Endothelial cell of umbilical vein (primary cell): ENCODE measurements at regions not wholly inside any gene's neighbourhood (a gene's known extent, or its start where the extent isn't known, plus 50 kb on each side); places are given as distances from the start of the nearest gene placed in this dataset.

Experiments used
- BruUV-seq: library from RNA; stranded (reverse); fragments of 400-500 nt; replicated peaks from 2 replicates; lab custom pipeline; 2021; lab: Mats Ljungman, UMichigan
- CTCF ChIA-PET: fragments of 300-600, 350-600 bp; sonication (Branson Sonifier 250); formaldehyde crosslinking; loops from one replicate; lab custom pipeline; 2021; ENCODE audit warnings: antibody characterized with exemption, inconsistent platforms; lab: Charles Lee
- POLR2A ChIA-PET: fragments of 300-600, 350-600 bp; sonication (Branson Sonifier 250); formaldehyde crosslinking; loops from one replicate; lab custom pipeline; 2021; ENCODE audit warnings: antibody characterized with exemption, inconsistent platforms; lab: Charles Lee
- DNase-seq: peaks from one replicate; pipeline ENCODE4 v3.0.0-alpha.2; 2011; ENCODE audit warnings: low read depth, low spot score
- FAIRE-seq: peaks from 2 replicates; lab custom pipeline; 2011; peaks lifted over from hg19 to GRCh38; lab: Jason Lieb, UNC
- H2AFZ ChIP-seq: 2 replicates; pipeline ENCODE4 v1.6.0; 2012; ENCODE audit warnings: low read depth, low read length, control low read depth, inconsistent platforms
- H3K27ac ChIP-seq: 2 replicates; pipeline ENCODE4 v1.5.1; 2011; ENCODE audit warnings: low read depth, mild to moderate bottlenecking, control low read depth, low read length, moderate library complexity; ENCODE audit not compliant: insufficient read depth
- H3K27me3 ChIP-seq, 2 experiments: 2 replicates each; pipeline versions ENCODE4 v1.6.0 to v1.6.1; 2011; ENCODE audit warnings: low read length in 2 of 2, mixed read lengths in 1 of 2; ENCODE audit not compliant: control insufficient read depth in 2 of 2, insufficient read depth in 2 of 2
- H3K36me3 ChIP-seq, 2 experiments: 2 replicates in 1 of 2; 3 replicates in 1 of 2; pipeline ENCODE4 v1.5.1; 2011; ENCODE audit warnings: low read length in 2 of 2, mild to moderate bottlenecking in 1 of 2, moderate library complexity in 1 of 2; ENCODE audit not compliant: control insufficient read depth in 2 of 2, insufficient read depth in 2 of 2; ENCODE audit errors: extremely low read depth in 1 of 2
- H3K4me1 ChIP-seq: 3 replicates; pipeline ENCODE4 v1.5.1; 2011; ENCODE audit warnings: mild to moderate bottlenecking, low read length; ENCODE audit not compliant: control insufficient read depth, insufficient read depth; ENCODE audit errors: extremely low read depth
- H3K4me2 ChIP-seq: 2 replicates; pipeline ENCODE4 v1.6.1; 2011; ENCODE audit warnings: low read length, control low read depth, mixed read lengths; ENCODE audit not compliant: insufficient read depth
- H3K4me3 ChIP-seq, 3 experiments: fragments of 200-600 bp in 1 of 3; sonication (generic), shearing (Covaris generic) in 1 of 3; replicated peaks in 1 of 3; 2 replicates each; pipeline ENCODE4 v1.5.1; 2011 to 2016; ENCODE audit warnings: control low read depth in 3 of 3, low read length in 3 of 3, mild to moderate bottlenecking in 2 of 3, inconsistent platforms in 1 of 3, low read depth in 1 of 3, moderate library complexity in 1 of 3; ENCODE audit not compliant: insufficient read depth in 1 of 3
- H3K79me2 ChIP-seq: 2 replicates; pipeline ENCODE4 v1.6.0; 2012; ENCODE audit warnings: low read length, inconsistent platforms; ENCODE audit not compliant: control insufficient read depth, insufficient read depth
- H3K9ac ChIP-seq: replicated peaks from 2 replicates; pipeline ENCODE3; 2011; ENCODE audit warnings: low read length, control low read depth; ENCODE audit not compliant: insufficient read depth; ENCODE audit errors: extremely low read depth
- H3K9me1 ChIP-seq: replicated peaks from 3 replicates; pipeline ENCODE4 v1.6.0; 2011; ENCODE audit warnings: mild to moderate bottlenecking, low read length; ENCODE audit not compliant: control insufficient read depth, insufficient read depth; ENCODE audit errors: extremely low read depth
- H3K9me3 ChIP-seq: replicated peaks from 2 replicates; pipeline ENCODE4 v1.5.1; 2012; ENCODE audit warnings: low read length, inconsistent platforms; ENCODE audit not compliant: control insufficient read depth, insufficient read depth
- H4K20me1 ChIP-seq: replicated peaks from 2 replicates; pipeline ENCODE3; 2011; ENCODE audit warnings: mild to moderate bottlenecking, low read length; ENCODE audit not compliant: control insufficient read depth, insufficient read depth; ENCODE audit errors: extremely low read depth
- CTCF ChIP-seq, 2 donors: IDR thresholded peaks; 1 replicate in 1 of 2; 2 replicates in 1 of 2; pipeline ENCODE4 v1.5.1; 2011; ENCODE audit warnings: low read length in 2 of 2, mild to moderate bottlenecking in 2 of 2, moderate library complexity in 2 of 2, control low read depth in 1 of 2, inconsistent platforms in 1 of 2, low read depth in 1 of 2; ENCODE audit not compliant: insufficient read depth in 1 of 2; ENCODE audit errors: extremely low read depth in 1 of 2
- EZH2 ChIP-seq: IDR thresholded peaks from 2 replicates; pipeline ENCODE4 v1.6.1; 2012; ENCODE audit warnings: borderline replicate concordance, low read depth, mild to moderate bottlenecking, moderate library complexity, low read length, inconsistent platforms; ENCODE audit not compliant: severe bottlenecking
- FOS ChIP-seq: IDR thresholded peaks from 2 replicates; pipeline ENCODE4 v1.6.1; 2011; ENCODE audit warnings: mild to moderate bottlenecking, low read length, moderate library complexity, borderline replicate concordance; ENCODE audit not compliant: insufficient read depth
- GATA2 ChIP-seq: IDR thresholded peaks from 2 replicates; pipeline ENCODE4 v1.7.0; 2011; ENCODE audit warnings: low read depth, mild to moderate bottlenecking, moderate library complexity, mixed read lengths, low read length; ENCODE audit not compliant: insufficient read length, insufficient read depth
- JUN ChIP-seq: IDR thresholded peaks from 2 replicates; pipeline ENCODE4 v1.6.1; 2011; ENCODE audit warnings: borderline replicate concordance, low read depth; ENCODE audit not compliant: insufficient read length, insufficient read depth
- MAX ChIP-seq: IDR thresholded peaks from 2 replicates; pipeline ENCODE4 v1.6.1; 2011; ENCODE audit not compliant: insufficient read depth, insufficient read length
- MYC ChIP-seq: IDR thresholded peaks from one replicate; pipeline ENCODE4 v1.6.1; 2011; ENCODE audit warnings: mild to moderate bottlenecking, low read depth, low read length
- POLR2A ChIP-seq: IDR thresholded peaks from 2 replicates; pipeline ENCODE4 v1.6.1; 2012; ENCODE audit warnings: low read depth, mild to moderate bottlenecking, control low read depth, low read length
- POLR2AphosphoS5 ChIP-seq: IDR thresholded peaks from 2 replicates; pipeline ENCODE4 v1.6.1; 2012; ENCODE audit warnings: low read depth, mild to moderate bottlenecking, control low read depth, low read length, moderate library complexity; ENCODE audit not compliant: insufficient read depth
- dilution Hi-C: fragments of 300-500 bp; cut with MboI; formaldehyde crosslinking; loops from one replicate; pipeline ENCODE4 v1.15.0; 2019; ENCODE audit warnings: low sequenced_read_pairs; ENCODE audit not compliant: extremely low pct_ligation_motif_present
- intact Hi-C: fragments of 100-400 bp; cut with micrococcal nuclease; formaldehyde crosslinking; loops from one replicate; pipeline ENCODE4 v1.10.0; 2022

DNA sequence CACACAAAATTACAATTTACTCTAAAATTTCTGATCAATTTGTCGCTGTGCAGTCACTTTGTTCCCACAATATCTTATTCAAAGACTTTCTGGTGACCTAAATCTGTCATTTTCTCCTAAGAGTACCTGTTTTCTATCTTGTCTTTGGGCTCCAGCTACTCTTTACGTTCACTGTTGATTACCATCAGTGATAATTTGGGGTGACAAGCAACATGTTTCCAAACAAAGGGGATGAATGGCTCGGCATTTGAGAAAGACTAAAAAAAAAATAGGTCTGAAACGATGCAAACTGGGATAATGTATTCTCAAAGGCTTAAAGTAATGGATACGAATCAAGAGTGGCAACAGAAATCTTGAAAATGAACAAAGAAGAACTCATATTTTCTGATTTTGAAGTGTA lies 205.2 kb upstream of the DAB2 start:
- no peaks in the 10 kb centered on the region for H3K9me1 ChIP-seq
- intact Hi-C loops (no loop called here), dilution Hi-C loops (no loop called here)
- no peaks in the 10 kb centered on the region for H3K79me2 ChIP-seq
- no peak for FAIRE-seq
- ChIA-PET POLR2A (no interaction called here), CTCF (no interaction called here)
- peaks cover 0 to 1% of the 10 kb centered on the region in 2 experiments for H3K27me3 ChIP-seq
- BruUV-seq, result no TSS peak
- no peak overlapping the region for H2AFZ ChIP-seq
- H4K20me1 ChIP-seq, result no peaks in the 10 kb centered on the region
- H3K36me3 ChIP-seq, result no peaks in the 10 kb centered on the region
- no peak overlapping the region for H3K4me2 ChIP-seq
- H3K9ac ChIP-seq, result no peak overlapping the region
- no peaks in the 10 kb centered on the region for H3K4me1 ChIP-seq
- DNase-seq, result no peak
- no peak overlapping the region for H3K27ac ChIP-seq
- no peak for TF ChIP-seq POLR2A
- TF ChIP-seq CTCF (IDR thresholded peaks at IDR 0.05; ENCODE audit: extremely low read depth in 1 of 2, insufficient read depth in 1 of 2, low read depth in 1 of 2, low read length in 2 of 2), result no peak
- no peak for TF ChIP-seq MYC
- no peak for TF ChIP-seq EZH2
- no peak for TF ChIP-seq FOS
- no peak for TF ChIP-seq GATA2
- TF ChIP-seq MAX, result no peak
- no peak for TF ChIP-seq JUN
- no peak for TF ChIP-seq POLR2AphosphoS5
- no peak overlapping the region for H3K4me3 ChIP-seq
- H3K9me3 ChIP-seq, result no peaks in the 10 kb centered on the region
